Breast epithelium (tissue), 4 donors: ENCODE measurements at regions not wholly inside any gene's neighbourhood (a gene's known extent, or its start where the extent isn't known, plus 50 kb on each side); places are given as distances from the start of the nearest gene placed in this dataset.
A peak's percentile ranks its signal among the peaks of the same experiment; 100 is the strongest.

Experiments used
- DNase-seq, 2 donors: peaks; one replicate each; pipeline ENCODE4 v3.0.0-alpha.2; 2019; ENCODE audit warnings: low spot score in 2 of 2
- H3K27ac ChIP-seq, 2 donors: fragments of 200-600 bp; sonication (generic) in 1 of 2; one replicate each; pipeline ENCODE4 v1.5.1; 2016 to 2019; ENCODE audit warnings: mild to moderate bottlenecking in 1 of 2
- H3K27me3 ChIP-seq, 2 donors: fragments of 200-600 bp; sonication (generic) in 1 of 2; one replicate each; pipeline versions ENCODE4 v1.5.1 to v1.6.0; 2017 to 2019; ENCODE audit warnings: control low read depth in 1 of 2, mild to moderate bottlenecking in 1 of 2
- H3K36me3 ChIP-seq: fragments of 200-600 bp; one replicate; pipeline ENCODE4 v1.5.1; 2019
- H3K4me1 ChIP-seq, 2 donors: fragments of 200-600 bp; sonication (generic); one replicate each; pipeline ENCODE4 v1.5.1; 2016 to 2019; ENCODE audit warnings: control low read depth in 1 of 2
- H3K4me3 ChIP-seq, 3 donors: fragments of 200-600 bp; sonication (generic); 1 replicate in 2 of 3; 2 replicates in 1 of 3; pipeline ENCODE4 v1.5.1; 2016 to 2019; ENCODE audit warnings: mild to moderate bottlenecking in 3 of 3, moderate library complexity in 2 of 3
- H3K9me3 ChIP-seq, 2 donors: fragments of 200-600 bp; sonication (generic) in 1 of 2; one replicate each; pipeline ENCODE4 v1.5.1; 2016 to 2019; ENCODE audit warnings: control low read depth in 1 of 2
- POLR2A ChIP-seq: fragments of 450-650 bp; IDR thresholded peaks from one replicate; pipeline ENCODE4 v1.6.1; 2016; ENCODE audit warnings: antibody characterized with exemption, mild to moderate bottlenecking, moderate library complexity
- POLR2AphosphoS5 ChIP-seq, 3 donors: sonication (generic); formaldehyde crosslinking; IDR thresholded peaks; one replicate each; pipeline ENCODE4 v1.6.1; 2017; ENCODE audit warnings: antibody characterized with exemption in 3 of 3
- intact Hi-C: fragments of 100-400 bp; cut with DNase I; formaldehyde crosslinking; loops from one replicate; pipeline ENCODE4 v1.15.1; 2023; ENCODE audit warnings: low total_unique reads
- TF ChIP-seq, protein P1 (sequence below), 3 donors: fragments of 450-650 bp; IDR thresholded peaks; one replicate each; pipeline ENCODE4 v1.5.1; 2016 to 2017; ENCODE audit warnings: antibody characterized with exemption in 3 of 3, mild to moderate bottlenecking in 3 of 3, moderate library complexity in 3 of 3

DNA sequence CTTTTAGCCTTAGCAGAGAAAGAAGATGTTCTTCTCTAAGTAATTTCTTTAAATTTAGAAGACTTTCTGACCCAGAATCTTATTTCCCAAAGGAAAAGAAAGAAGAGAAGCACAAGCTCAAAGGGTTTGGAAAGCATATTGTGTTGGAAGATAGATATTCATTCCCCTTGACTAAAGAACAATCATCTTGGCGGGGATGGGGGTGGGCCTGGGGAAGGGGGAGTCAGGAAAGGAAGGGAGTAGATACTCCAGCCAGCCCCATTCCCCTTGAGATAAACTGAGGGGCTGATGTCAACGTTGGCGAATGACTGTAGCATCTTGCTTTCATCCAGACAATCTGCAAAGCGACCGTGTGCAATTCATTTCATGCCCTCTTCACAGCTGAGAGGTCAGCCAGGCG, 66.5 kb upstream of the SIPA1L2 start:
- Histone ChIP-seq H3K4me1 (no peaks in the 10 kb centered on the region), H3K27ac (no peak overlapping the region), H3K4me3 (no peak overlapping the region), H3K27me3 (no peaks in the 10 kb centered on the region), H3K9me3 (no peaks in the 10 kb centered on the region), H3K36me3 (no peaks in the 10 kb centered on the region)
- TF ChIP-seq, protein P1, sequence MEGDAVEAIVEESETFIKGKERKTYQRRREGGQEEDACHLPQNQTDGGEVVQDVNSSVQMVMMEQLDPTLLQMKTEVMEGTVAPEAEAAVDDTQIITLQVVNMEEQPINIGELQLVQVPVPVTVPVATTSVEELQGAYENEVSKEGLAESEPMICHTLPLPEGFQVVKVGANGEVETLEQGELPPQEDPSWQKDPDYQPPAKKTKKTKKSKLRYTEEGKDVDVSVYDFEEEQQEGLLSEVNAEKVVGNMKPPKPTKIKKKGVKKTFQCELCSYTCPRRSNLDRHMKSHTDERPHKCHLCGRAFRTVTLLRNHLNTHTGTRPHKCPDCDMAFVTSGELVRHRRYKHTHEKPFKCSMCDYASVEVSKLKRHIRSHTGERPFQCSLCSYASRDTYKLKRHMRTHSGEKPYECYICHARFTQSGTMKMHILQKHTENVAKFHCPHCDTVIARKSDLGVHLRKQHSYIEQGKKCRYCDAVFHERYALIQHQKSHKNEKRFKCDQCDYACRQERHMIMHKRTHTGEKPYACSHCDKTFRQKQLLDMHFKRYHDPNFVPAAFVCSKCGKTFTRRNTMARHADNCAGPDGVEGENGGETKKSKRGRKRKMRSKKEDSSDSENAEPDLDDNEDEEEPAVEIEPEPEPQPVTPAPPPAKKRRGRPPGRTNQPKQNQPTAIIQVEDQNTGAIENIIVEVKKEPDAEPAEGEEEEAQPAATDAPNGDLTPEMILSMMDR (IDR thresholded peaks at IDR 0.05) = no peak
- no peak for TF ChIP-seq POLR2A
- TF ChIP-seq POLR2AphosphoS5 (IDR thresholded peaks at IDR 0.05) = no peak
- intact Hi-C loops = no loop called here
- no peak for DNase-seq

DNA sequence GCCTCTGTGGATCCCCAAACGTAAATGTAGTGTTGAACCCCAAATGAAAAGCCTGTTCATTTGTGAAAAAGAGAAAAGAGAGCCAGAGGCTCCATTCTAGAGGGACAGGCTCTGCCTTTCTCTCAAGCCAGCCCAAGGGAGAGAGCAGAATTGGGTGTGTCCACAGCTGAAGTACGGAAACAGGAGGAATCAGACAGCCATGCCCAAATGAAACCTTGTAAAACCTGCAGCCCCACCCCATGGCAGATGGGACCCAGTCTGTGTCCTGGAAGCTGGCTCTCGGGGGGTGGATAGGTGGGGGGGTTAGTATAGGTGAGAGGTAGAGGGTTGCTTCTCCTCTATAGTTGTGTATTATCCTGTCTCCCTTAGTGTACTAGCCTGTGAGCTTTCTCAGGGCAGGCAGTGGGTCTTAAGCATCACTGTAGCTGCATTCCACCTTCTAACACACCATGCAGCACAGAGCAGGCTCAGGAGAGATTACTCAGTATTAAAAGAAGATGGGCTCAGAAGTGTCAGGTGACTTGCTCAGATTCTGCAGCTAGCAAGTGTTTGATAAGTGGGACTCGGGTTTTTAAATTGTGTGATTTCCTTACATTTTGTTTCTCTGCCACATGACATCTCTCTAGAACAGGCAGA, 67.4 kb upstream of the SIPA1L2 start:
- Histone ChIP-seq H3K27ac (no peak overlapping the region), H3K27me3 (no peaks in the 10 kb centered on the region), H3K4me1 (no peaks in the 10 kb centered on the region), H3K4me3 (no peak overlapping the region), H3K36me3 (no peaks in the 10 kb centered on the region), H3K9me3 (no peaks in the 10 kb centered on the region)
- TF ChIP-seq POLR2A (no peak), POLR2AphosphoS5 (IDR thresholded peaks at IDR 0.05) (no peak)
- TF ChIP-seq, protein P1 (IDR thresholded peaks at IDR 0.05) = no peak
- intact Hi-C loops = no loop called here
- no peak for DNase-seq

DNA sequence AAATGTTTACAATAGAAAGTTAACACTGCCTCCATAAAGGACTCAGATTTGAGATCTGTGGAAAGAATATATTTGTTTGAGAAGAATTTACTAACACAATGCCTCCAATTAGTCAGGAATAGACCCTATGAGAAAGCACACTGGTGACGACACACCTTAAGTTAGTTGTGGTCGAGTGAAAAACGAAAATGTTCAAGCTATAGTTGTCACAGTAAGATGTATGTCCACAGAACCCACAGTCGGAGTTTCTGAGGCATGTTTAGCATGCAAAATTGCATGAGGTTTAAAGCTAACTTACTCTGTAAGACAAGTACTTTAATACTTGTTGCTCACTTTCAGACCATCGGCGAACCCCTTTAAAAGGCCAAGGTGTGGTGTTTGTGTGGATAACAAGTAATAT, 69.9 kb upstream of the SIPA1L2 start:
- TF ChIP-seq, protein P1 (IDR thresholded peaks at IDR 0.05) = no peak
- no peak for TF ChIP-seq POLR2AphosphoS5 (IDR thresholded peaks at IDR 0.05)
- TF ChIP-seq POLR2A = no peak
- Histone ChIP-seq H3K4me3 (no peak overlapping the region), H3K36me3 (no peaks in the 10 kb centered on the region), H3K9me3 (no peaks in the 10 kb centered on the region), H3K27ac (no peak overlapping the region), H3K27me3 (no peaks in the 10 kb centered on the region), H3K4me1 (no peaks in the 10 kb centered on the region)
- DNase-seq = no peak
- intact Hi-C loops = no loop called here

DNA sequence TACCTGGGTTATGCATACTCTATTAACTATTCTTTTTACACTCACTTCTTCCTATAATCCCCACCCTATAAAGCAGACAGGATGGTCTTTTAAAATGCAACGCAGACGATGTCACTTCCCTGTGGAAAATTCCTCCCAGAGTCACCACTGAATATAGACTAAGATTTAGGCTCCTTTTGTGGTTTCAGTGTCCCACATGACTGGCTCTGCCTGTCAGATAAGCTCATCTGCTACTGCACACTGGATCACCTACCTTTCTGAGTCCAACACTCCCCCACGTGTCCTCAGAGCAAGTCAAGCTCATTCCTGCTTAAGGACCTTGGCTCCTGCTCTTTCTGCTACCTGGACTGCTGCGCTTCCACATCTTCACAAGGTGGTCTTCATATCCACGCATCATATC, 73.0 kb upstream of the SIPA1L2 start:
- DNase-seq = no peak
- H3K9me3 ChIP-seq = no peaks in the 10 kb centered on the region
- intact Hi-C loops = no loop called here
- no peaks in the 10 kb centered on the region for H3K4me1 ChIP-seq
- no peak overlapping the region for H3K27ac ChIP-seq
- H3K4me3 ChIP-seq = no peak overlapping the region
- TF ChIP-seq POLR2A = no peak
- no peak for TF ChIP-seq POLR2AphosphoS5 (IDR thresholded peaks at IDR 0.05)
- TF ChIP-seq, protein P1 (IDR thresholded peaks at IDR 0.05) = no peak
- no peaks in the 10 kb centered on the region for H3K36me3 ChIP-seq
- H3K27me3 ChIP-seq = no peaks in the 10 kb centered on the region

DNA sequence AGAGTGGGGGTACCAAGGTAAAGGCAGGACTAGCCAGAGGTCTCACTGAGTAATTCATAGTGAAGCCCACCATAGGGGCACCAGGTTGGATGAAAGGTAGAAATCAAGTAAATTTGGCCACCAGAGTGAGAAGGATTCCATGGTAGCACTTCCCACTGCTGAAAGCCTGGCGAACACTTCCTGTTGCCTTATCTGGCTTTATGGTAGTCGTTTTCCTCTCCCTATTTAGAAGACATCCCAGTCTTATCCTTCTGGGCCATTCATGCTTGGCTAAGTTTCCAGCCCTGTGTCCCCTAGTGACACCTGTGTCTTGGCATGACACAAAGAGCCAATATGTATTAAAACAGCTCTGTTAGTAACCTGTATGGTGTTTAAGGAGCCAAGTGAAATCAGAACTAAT, 74.3 kb upstream of the SIPA1L2 start:
- no peaks in the 10 kb centered on the region for H3K36me3 ChIP-seq
- no peaks in the 10 kb centered on the region for H3K4me1 ChIP-seq
- TF ChIP-seq, protein P1 (IDR thresholded peaks at IDR 0.05) = no peak
- no peak for TF ChIP-seq POLR2A
- H3K27me3 ChIP-seq = no peaks in the 10 kb centered on the region
- peak overlapping the region; percentile 71 to 79 for H3K27ac ChIP-seq
- H3K4me3 ChIP-seq = no peak overlapping the region
- intact Hi-C loops = no loop called here
- no peaks in the 10 kb centered on the region for H3K9me3 ChIP-seq
- no peak for DNase-seq
